ENCODE measurements at regions not wholly inside any gene's neighbourhood (a gene's known extent, or its start where the extent isn't known, plus 50 kb on each side); places are given as distances from the start of the nearest gene placed in this dataset.
A peak's percentile ranks its signal among the peaks of the same experiment; 100 is the strongest.
"Not testable (repeated sequence)": the region's sequence is repeated elsewhere in the genome, so short reads cannot be mapped to it uniquely, and the experiment has no call there.

GRCh38 chr5:51109786-51110410 lies 273.4 kb upstream of the ISL1 start:
- in situ Hi-C loops (cut with MboI; ENCODE audit: low pct_unique_long_range_greater_than_20kb, low sequenced_read_pairs) = no loop called here
- DNase-seq = no peak

GRCh38 chr5:51131266-51131665 lies 252.0 kb upstream of the ISL1 start:
- in situ Hi-C loops (cut with MboI; ENCODE audit: low pct_unique_long_range_greater_than_20kb, low sequenced_read_pairs) = no loop called here
- no peak for DNase-seq

- DNase-seq = no peak
- in situ Hi-C loops (cut with MboI; ENCODE audit: low pct_unique_long_range_greater_than_20kb, low sequenced_read_pairs) = no loop called here
These were observed 245.1 kb upstream of the ISL1 start for GRCh38 chr5:51138164-51138563.

- in situ Hi-C loops (cut with MboI; ENCODE audit: low pct_unique_long_range_greater_than_20kb, low sequenced_read_pairs) = no loop called here
- peak; percentile 4 for DNase-seq
These were observed 234.8 kb upstream of the ISL1 start for GRCh38 chr5:51148437-51148836.

GRCh38 chr5:51156222-51156621 lies 227.0 kb upstream of the ISL1 start:
- DNase-seq = no peak
- in situ Hi-C loops (cut with MboI; ENCODE audit: low pct_unique_long_range_greater_than_20kb, low sequenced_read_pairs) = no loop called here

- no peak for DNase-seq
- in situ Hi-C loops (cut with MboI; ENCODE audit: low pct_unique_long_range_greater_than_20kb, low sequenced_read_pairs) = no loop called here
These were observed 226.4 kb upstream of the ISL1 start for GRCh38 chr5:51156838-51157237.

GRCh38 chr5:51159164-51159563 lies 224.1 kb upstream of the ISL1 start:
- DNase-seq = no peak
- in situ Hi-C loops (cut with MboI; ENCODE audit: low pct_unique_long_range_greater_than_20kb, low sequenced_read_pairs) = no loop called here

GRCh38 chr5:51159606-51160005 lies 223.6 kb upstream of the ISL1 start:
- no peak for DNase-seq
- in situ Hi-C loops (cut with MboI; ENCODE audit: low pct_unique_long_range_greater_than_20kb, low sequenced_read_pairs) = no loop called here

GRCh38 chr5:51162245-51162644 lies 221.0 kb upstream of the ISL1 start:
- in situ Hi-C loops (cut with MboI; ENCODE audit: low pct_unique_long_range_greater_than_20kb, low sequenced_read_pairs) = no loop called here
- no peak for DNase-seq

GRCh38 chr5:51165621-51166020 lies 217.6 kb upstream of the ISL1 start:
- DNase-seq; in situ Hi-C loops (cut with MboI; ENCODE audit: low pct_unique_long_range_greater_than_20kb, low sequenced_read_pairs): not testable (repeated sequence)

GRCh38 chr5:51172903-51173626 lies 210.2 kb upstream of the ISL1 start:
- DNase-seq = no peak
- in situ Hi-C loops (cut with MboI; ENCODE audit: low pct_unique_long_range_greater_than_20kb, low sequenced_read_pairs) = no loop called here

- in situ Hi-C loops (cut with MboI; ENCODE audit: low pct_unique_long_range_greater_than_20kb, low sequenced_read_pairs) = no loop called here
- no peak for DNase-seq
These were observed 201.9 kb upstream of the ISL1 start for GRCh38 chr5:51181208-51181894.

GRCh38 chr5:51185850-51186329 lies 197.4 kb upstream of the ISL1 start:
- in situ Hi-C loops (cut with MboI; ENCODE audit: low pct_unique_long_range_greater_than_20kb, low sequenced_read_pairs) = no loop called here
- no peak for DNase-seq

GRCh38 chr5:51188001-51188591 lies 195.2 kb upstream of the ISL1 start:
- in situ Hi-C loops (cut with MboI; ENCODE audit: low pct_unique_long_range_greater_than_20kb, low sequenced_read_pairs) = no loop called here
- no peak for DNase-seq

GRCh38 chr5:51194671-51195070 lies 188.6 kb upstream of the ISL1 start:
- DNase-seq = no peak
- in situ Hi-C loops (cut with MboI; ENCODE audit: low pct_unique_long_range_greater_than_20kb, low sequenced_read_pairs) = no loop called here

- no peak for DNase-seq
- in situ Hi-C loops (cut with MboI; ENCODE audit: low pct_unique_long_range_greater_than_20kb, low sequenced_read_pairs) = no loop called here
These were observed 182.2 kb upstream of the ISL1 start for GRCh38 chr5:51201024-51201423.

- in situ Hi-C loops (cut with MboI; ENCODE audit: low pct_unique_long_range_greater_than_20kb, low sequenced_read_pairs) = no loop called here
- no peak for DNase-seq
These were observed 181.5 kb upstream of the ISL1 start for GRCh38 chr5:51201708-51202107.

- no peak for DNase-seq
- in situ Hi-C loops (cut with MboI; ENCODE audit: low pct_unique_long_range_greater_than_20kb, low sequenced_read_pairs) = no loop called here
These were observed 181.1 kb upstream of the ISL1 start for GRCh38 chr5:51202161-51202560.

- in situ Hi-C loops (cut with MboI; ENCODE audit: low pct_unique_long_range_greater_than_20kb, low sequenced_read_pairs) = no loop called here
- no peak for DNase-seq
These were observed 179.7 kb upstream of the ISL1 start for GRCh38 chr5:51203598-51203997.

GRCh38 chr5:51208296-51208695 lies 175.0 kb upstream of the ISL1 start:
- in situ Hi-C loops (cut with MboI; ENCODE audit: low pct_unique_long_range_greater_than_20kb, low sequenced_read_pairs) = no loop called here
- no peak for DNase-seq
